ENCODE measurements at regions not wholly inside any gene's neighbourhood (a gene's known extent, or its start where the extent isn't known, plus 50 kb on each side); places are given as distances from the start of the nearest gene placed in this dataset.

GRCh38 chr17:71413935-71414334 is 706.9 kb upstream of the SOX9 start:
- TF ChIP-seq CTCF (IDR thresholded peaks at IDR 0.05) = no peak
- TF ChIP-seq POLR2A (IDR thresholded peaks at IDR 0.05) = no peak

Data from ovary (tissue), 3 donors.